SH-SY5Y (cell line): ENCODE measurements at regions not wholly inside any gene's neighbourhood (a gene's known extent, or its start where the extent isn't known, plus 50 kb on each side); places are given as distances from the start of the nearest gene placed in this dataset.

ENCODE experiments used
- GATA2 ChIP-seq: IDR thresholded peaks from 2 replicates; pipeline ENCODE4 v1.6.1; 2011; ENCODE audit warnings: mild to moderate bottlenecking, low read depth, low read length
- GATA3 ChIP-seq: IDR thresholded peaks from 2 replicates; pipeline ENCODE4 v1.6.1; 2011; ENCODE audit warnings: low read depth, mild to moderate bottlenecking, low read length, moderate library complexity

- TF ChIP-seq GATA2 (no peak), GATA3 (no peak)
These were observed 111.6 kb upstream of the EEF1E1 start for GRCh38 chr6:8213995-8214394.
